GM21390 (cell line): ENCODE measurements at regions not wholly inside any gene's neighbourhood (a gene's known extent, or its start where the extent isn't known, plus 50 kb on each side); places are given as distances from the start of the nearest gene placed in this dataset.

Source experiments
- ATAC-seq: cut with Tn5 transposase; IDR thresholded peaks from one replicate; pipeline ENCODE4 v1.9.1; 2021; ENCODE audit not compliant: unreplicated experiment

DNA sequence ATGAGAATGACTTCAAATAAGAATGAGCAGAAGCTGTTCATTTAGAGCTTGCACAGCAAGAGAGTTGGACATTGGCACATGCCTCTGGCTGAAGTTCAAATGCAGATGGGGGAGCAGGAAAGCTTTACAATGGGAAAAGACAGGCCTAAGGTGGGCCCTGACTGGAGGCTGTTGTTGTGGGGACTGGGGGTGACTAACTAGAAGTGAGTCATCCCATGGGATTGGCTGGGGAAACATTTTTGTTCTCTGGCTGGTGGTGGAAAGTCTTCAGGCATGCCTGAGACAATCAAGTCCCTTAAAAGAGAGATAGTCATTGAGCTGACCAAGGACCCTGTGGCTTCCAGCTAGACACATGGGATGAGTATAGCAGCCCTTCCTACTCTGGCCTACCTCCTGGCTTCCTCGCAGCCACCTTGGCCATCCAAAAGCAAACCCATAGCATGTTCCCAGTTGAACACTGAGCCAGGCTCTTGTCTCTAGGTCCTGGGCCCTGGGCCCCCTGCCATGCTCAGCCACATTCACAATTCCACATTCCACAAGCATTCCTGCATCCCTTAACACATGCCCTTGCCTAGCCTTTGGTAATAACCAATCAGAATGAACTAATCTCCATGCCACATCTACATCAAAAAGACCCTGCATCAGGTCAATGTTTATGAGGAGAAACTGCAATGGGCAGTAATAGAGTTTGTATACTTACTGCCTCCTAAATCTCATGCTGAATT is 873.4 kb downstream of the NLGN4Y start:
- ATAC-seq, result no peak

DNA sequence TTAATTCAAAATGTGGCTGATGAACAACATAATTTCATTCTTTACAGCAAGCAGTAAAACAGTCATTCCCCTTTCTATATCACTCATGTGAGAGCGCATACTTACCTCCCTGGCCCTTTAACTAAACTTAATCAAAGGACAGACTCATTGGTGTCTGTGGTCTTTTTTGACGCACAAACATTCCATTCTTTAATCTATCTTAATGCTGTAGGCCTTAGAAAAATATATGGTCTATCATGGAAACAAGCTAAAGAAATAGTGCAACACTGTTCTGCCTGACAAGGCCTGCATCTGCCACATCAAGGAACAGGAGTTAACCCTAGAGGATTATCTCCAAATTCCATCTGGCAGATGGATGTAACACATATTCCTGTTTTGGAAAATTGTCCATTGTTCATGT is 878.1 kb downstream of the NLGN4Y start:
- ATAC-seq, result no peak

DNA sequence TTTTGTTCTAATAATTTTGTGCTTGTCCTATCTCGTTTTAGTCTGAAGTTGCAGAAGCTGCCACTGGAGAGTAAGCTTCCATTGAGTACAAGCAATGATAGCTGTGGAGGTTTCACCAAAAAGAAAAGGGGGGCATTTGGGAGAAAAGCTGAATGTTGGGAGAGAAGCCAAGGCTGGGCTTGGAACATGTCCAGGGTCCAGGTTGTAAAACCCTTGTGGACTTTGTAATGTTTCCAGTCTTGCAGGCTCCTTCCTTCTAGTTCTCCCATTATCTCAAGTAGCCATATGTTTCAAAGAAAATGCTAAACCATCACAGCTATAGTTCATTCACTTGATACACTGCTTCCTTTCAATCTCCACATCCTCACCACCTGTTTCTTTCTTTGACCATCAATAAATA is 880.2 kb downstream of the NLGN4Y start:
- ATAC-seq, result no peak

DNA sequence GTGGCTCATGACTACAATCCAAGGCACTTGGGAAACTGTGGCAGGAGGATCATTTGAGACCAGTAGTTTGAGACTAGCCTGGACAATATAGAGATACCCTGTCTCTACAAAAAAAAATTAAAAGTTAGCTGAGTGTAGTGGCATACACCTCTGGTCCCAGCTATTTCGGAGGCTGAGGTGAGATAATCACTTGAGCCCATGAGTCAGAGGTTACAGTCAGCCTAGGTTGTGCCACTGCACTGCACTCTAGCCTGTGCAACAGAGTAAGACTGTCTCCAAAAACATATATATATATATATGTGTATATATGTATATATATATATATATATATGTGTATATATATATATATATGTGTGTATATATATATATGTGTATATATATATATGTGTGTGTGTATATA is 890.8 kb downstream of the NLGN4Y start:
- ATAC-seq, result no peak

DNA sequence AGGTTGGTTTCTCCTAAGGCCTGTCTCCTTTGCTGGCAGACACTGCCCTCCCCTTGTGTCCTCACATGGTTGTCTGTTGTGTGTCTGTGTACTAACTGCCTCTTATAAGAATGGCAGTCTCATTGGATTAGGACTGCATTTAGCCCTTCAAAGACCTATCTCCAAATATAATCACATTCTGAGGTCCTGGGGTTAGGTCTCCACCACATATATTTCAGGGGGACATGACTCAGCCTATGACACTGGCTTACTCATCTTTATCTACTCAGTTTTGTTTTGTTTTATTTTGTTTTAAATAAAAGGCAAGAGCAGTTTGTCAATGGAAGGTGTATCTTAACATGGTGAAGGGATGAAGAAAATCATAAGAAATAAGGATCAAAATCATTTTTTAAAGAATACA is 894.3 kb downstream of the NLGN4Y start:
- ATAC-seq, result no peak

DNA sequence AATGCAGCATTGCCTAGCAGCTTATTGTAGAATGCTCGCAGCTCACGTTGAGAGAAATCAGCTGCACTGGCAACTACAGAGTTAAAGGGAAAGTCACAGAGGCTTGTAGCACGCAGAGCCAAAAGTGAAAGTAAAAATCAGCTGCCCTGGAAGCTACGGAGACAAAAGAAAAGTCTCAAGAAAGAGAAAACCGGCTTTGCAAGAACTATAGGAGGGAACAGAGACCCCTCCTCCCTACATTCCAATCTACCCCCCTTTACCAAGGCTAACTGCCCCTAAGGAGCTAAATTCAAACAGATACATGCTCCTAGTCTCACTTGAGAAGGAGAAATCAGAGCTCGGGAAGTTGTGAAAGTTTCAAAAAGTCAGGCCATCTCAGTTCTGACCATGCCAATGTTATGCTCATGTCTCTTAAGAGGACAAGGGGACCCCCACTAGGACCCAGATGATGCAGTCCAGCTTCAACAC is 900.4 kb downstream of the NLGN4Y start:
- ATAC-seq, result peak; percentile 86

DNA sequence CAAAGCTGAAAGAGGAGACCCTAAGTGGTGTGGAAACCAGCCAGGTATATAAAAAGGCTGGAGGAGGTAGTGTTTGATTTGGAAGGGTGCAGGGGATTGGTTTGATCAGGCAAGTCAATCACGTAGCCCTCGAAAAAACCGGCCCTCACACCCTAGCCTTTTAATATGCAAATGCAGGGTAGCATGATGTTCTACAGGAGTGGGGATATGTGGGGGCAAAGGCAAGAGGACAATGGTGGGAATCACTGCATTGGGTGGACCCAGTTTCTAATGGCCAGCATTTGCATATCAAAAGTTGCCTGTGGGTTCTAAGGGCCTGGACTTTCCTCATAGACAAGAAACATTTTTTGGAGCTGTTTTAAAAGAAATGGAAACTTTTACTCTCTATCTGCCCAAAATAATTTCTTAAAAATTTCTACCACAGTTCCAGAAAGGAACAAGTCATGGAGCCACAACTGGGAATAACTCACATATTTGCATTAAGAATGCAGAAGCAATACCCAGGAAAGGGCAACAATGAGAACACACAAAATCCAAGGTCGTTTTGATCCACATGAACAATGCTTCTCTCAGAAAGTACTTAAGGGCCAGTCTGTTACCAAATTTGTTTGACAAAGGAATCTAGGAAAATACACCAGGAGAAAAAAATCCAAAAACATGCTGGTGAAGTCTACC is 915.8 kb downstream of the NLGN4Y start:
- ATAC-seq, result no peak

DNA sequence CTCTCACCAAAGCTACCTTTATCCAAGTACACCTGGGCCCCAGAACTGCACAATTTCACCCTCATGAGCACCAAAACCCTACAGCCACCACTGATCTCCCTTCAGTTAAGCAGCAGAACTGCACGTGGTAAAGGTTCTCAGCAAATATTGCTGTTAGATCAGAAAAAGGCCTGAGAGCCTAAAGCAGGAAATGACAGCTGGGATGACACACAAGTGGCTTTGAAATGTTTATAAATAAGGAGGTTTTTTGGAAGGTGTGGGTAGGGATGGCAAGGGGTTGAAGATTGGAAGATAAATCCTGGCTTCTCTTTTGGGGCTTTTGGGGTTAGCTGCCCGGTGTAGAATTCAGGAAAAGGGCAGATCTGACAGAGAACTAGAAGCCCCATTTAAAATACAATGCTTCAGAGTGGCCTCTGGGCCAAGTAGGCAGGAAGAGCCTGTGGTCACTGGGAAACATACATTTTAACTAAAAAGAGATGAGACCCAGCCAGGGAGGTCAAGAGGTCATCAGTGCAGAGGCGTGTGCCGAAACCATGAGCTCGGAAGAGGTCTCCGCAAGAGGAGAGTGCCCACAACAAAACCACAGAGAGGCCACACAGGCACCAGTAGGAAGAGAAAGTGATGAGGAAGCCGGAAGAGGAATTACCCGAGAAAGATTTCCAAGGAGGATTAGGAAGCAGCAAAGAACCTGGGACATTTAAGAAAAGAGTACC is 916.5 kb downstream of the NLGN4Y start:
- ATAC-seq, result no peak

DNA sequence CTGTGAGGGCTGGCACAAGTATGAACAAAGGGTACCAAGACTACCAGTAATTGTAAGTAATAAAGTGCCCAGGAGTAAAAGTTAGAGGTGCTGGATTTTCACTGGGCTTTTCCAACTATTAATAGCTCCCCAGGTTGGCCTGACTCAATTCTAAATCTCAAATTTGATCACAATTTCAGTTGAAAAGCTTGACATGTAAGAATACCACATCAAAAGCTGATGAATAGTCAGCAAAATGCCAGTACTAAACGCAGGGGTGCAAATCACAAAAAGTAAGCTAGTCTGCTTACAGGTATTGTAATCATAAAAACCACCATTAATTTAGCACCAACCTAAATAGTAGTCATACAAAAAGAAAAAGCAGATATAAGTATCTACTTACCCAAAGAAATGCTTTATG is 917.5 kb downstream of the NLGN4Y start:
- no peak for ATAC-seq

DNA sequence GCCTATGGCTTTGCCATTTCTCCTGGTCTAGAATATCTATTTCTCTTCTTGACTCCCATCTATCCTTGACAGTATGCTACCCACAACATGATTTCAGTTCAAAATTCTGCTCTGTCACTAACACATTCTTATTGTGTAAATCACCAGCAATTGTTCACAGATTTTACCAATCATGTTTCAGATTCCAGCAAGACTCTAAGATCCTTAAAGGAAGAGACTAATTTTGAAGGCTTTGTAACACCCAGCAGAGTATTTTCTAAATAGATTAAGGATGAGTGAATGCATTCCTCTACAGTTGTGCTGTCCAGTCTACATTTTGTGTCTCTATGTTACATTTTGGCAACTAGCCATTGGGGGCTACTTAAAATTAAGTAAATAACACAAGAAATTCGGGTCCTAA is 921.5 kb downstream of the NLGN4Y start:
- ATAC-seq, result no peak

DNA sequence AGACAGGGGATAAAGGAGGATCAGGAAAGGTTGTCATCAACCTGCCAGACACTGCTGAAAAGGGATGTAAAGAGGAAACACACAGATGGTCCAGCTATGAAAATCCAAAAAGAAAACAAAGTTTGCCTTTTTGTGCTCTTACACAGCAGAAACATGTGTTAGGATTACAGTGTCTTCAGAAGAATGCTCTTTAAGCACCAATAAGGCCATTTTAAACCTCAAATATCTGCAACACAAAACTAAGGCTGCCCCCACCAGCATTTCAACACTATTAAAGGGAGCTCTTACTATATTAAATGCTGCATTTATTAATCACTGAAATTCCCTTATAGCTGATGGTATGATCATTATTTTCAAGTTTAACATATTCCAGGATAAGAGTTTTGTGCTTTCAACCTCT is 922.5 kb downstream of the NLGN4Y start:
- ATAC-seq, result no peak

DNA sequence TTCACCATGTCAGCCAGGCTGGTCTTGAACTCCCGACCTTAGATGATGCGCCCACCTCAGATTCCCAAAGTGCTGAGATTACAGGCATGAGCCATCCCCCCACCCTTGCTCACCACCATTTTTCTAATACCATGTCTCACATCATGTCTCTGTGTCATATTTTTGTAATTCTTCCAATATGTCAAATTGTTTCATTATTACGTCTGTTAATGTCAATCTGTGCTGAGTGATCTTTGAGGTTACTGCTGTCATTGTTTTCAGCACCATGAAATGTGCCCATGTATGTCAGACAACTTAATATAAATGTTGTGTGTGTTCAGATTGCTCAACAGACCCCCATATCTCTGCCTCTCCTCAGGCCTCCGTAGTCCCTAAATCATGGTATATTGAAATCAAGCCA is 923.6 kb downstream of the NLGN4Y start:
- ATAC-seq, result no peak

DNA sequence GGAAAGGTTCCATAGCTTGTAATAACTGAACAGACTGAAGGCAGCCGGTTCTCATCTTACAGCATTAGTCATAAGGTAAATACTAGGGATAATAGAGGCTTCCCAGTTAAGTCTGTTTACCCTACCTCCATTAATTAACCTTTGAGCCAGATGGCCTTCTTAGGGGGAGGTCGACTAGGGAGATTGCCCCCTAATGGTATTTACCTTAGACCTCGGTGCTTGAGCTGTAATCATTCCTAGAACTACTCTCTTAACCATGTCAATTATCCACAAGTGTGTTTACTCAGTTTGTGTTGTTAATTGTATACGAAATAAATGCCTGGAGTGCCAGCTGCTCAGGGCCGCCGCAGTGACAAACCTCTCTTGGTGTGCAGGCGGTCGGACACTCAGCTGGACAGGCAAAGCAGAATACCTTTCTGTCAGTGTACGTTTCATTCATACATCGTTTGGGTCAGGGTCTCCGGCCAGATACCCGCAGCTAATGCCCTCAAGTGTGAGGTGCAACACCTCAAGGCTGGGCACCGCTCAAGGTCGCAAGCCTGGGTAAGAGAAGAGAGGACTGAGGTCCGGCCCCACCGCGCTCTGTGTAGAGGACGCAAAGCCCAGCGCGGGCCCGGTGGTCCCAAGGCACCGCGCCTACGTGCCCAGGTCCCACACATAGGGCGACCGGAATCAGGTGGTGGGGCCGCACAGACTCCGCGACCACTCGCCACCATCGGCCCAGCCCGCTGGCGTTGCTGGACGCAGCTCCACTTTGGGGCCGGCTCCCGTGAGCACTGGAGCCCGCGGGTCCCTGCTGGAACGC is 931.0 kb downstream of the NLGN4Y start:
- no peak for ATAC-seq

DNA sequence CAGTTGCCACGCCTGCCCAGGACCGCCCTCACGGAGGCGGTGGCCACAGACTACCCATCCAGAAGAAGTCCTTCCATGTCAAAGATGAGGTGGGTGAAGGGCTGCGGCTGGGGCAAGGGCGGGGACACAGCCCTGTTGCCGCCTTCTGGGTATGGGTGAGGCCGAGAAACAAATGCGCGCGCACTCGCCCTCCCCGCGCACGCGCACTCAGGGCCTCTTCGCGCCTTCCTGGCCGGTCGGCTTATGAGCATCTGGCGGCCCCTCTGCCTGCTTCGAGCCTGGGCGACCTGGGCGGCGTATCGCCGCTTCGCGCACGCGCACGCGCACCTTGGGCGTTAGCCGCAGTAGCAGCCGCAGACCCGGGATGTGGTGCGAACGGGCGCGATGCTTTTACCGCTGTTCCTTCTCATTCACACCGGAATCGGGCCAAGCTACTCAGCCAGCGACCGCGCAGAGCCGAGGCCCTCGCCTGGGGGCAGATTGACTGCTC is 931.7 kb downstream of the NLGN4Y start:
- no peak for ATAC-seq

DNA sequence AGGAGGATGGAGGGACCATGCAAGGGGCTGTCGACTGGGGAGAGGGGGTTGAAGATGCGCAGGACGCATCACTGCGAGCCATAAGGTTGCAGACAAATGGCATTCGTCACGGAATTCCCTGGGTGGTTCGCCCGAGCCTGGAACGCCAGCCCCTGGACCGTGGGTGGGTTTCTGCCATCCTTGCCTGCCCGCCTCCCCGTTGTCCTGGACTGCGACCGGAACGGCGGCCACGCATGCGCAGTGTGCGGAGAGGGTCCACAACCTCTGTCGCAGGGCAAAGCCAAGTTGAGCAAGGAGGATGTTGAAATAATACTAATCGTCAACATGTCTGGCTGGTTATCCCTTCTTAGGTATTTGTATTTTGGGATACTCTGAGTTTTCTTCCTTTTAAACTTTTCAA is 932.2 kb downstream of the NLGN4Y start:
- ATAC-seq, result no peak

DNA sequence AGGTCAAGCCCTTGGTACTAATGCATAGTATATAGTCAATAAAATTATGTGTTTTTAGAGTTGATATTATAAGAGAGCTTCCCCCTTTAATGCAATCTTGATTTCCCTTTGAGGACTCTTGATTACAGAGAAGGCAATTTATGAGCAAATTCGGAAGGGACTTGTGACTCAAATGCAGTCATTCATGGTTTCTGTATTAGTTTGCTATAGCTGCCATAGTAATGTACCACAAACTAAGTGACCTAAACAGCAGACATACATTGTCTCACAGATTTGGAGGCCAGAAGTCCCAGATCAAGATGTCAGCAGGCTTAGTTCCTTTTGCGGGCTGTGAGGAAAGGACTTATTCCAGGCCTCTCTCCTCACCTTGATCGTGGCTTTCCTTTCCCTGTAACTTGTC is 933.4 kb downstream of the NLGN4Y start:
- ATAC-seq, result no peak

DNA sequence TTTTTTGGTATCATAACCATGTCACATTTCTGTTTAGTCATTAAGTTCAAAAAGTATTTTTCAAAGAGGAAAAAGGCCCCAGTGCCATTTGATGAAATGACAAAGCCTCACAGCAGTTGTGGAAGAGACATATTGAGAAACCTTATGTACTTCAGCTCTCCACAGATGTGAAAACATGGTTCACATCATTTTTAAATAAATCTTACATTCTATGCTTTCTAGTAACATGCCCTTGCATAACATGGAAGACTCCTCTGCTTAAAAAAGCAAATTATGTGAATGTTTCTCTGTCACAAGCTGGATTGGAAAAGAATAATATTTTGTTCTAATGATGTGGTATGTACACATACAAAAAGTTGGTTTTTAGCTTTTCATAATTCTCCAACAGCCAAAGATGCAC is 934.1 kb downstream of the NLGN4Y start:
- ATAC-seq, result no peak

DNA sequence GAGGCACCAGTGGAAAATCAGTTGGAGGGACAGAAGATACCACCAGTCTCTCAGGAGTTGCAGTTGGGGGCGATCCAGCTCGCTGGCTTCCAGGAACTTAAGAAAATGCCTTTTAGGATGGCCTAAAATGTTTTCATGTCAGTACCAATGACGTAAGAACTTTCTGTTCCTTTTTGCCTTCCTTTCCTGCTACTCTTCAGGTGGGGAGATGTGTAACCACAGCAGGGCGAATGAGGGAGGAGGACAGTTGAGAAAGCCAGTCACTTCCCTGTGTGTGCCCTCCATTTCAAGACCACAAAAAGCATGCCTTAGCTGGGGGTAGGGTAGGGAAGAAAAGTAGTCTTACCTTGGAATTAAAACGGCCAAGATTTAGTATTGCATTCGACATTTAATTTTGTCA is 941.6 kb downstream of the NLGN4Y start:
- no peak for ATAC-seq

DNA sequence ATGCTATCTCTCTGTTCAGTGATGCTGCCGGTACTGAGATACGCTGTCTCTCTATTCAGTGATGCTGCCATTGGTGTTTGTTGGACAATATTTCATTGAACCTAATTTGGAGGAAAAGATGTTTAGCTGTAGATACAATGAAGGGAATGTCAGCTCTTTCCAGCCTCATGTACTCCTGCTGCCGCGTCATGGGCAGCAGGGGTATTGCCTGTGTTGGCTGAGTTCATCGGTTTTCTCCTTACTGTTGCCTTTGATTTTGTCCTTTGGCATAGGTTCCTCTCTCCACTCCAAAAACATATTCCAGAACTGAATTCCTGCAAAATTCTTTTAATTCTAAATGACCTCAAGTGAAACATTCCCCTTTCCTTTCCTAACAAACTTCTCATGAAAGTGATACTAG is 942.6 kb downstream of the NLGN4Y start:
- ATAC-seq, result no peak

DNA sequence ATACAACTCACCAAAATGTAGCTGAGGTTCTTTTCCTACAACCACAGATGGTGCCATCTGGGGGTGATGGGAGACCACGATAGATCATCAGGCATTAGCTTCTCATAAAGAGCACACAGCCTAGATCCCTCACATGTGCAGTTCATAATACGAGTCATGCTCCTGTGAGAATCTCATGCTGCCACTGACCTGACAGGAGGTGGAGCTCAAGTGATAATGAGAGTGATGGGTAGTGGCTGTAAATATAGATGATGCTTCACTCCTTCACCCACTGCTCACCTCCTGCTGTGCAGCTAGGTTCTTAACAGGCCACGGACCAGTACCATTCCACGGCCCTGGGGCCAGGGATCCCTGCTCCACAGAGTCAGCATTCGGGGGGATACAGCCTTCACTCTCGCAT is 943.8 kb downstream of the NLGN4Y start:
- ATAC-seq, result no peak

DNA sequence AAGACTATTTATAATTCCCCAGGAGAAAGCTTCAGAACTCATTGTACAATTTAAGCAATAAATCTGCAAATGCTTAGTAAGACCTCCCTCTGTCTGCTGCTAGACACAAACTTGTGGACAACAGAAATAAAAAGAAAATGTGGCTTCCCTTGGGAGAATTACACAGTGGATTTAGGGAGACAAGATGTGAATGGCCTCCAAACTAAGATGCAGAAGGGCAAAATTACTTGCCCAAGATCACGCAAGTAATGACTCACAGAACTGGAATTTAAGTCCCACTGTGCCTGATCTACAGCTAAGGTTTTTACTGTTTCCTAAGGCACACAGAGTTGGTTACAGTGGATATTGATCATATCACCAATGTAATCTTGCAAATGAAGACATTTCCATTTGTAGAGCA is 947.0 kb downstream of the NLGN4Y start:
- ATAC-seq, result no peak
